D721Med (cell line): ENCODE measurements at regions not wholly inside any gene's neighbourhood (a gene's known extent, or its start where the extent isn't known, plus 50 kb on each side); places are given as distances from the start of the nearest gene placed in this dataset.

Experiments used
- DNase-seq: peaks from one replicate; pipeline ENCODE4 v3.0.0; 2011; ENCODE audit warnings: low spot score; ENCODE audit not compliant: insufficient read length
- FAIRE-seq: peaks from 2 replicates; lab custom pipeline; 2011; peaks lifted over from hg19 to GRCh38; lab: Jason Lieb, UNC
- TF ChIP-seq, protein P1 (sequence below): IDR thresholded peaks from 2 replicates; pipeline ENCODE4 v1.5.1; 2012; ENCODE audit warnings: mild to moderate bottlenecking, control low read depth; ENCODE audit not compliant: insufficient read depth; ENCODE audit errors: missing control alignments

DNA sequence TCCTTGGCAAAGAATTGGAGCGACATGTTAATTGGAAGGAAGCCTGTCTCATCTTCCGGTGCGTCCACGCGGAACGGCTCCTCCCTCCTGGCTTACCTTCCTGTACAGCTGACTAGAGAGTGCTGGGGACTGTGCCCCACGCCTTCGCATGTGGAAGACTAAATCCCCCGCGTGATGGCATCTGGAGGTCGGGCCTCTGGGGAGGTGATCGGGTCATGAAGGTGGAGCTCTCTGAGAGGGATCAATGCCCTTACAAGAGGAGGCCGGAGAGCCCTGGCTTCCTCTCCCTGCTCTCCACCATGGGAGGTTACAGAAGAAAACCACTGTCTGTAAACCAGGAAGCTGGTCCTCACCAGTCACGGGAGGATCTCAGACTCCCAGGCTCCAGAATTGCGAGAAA, 104.1 kb upstream of the OTOS start:
- no peak for FAIRE-seq
- no peak for DNase-seq
- TF ChIP-seq, protein P1, sequence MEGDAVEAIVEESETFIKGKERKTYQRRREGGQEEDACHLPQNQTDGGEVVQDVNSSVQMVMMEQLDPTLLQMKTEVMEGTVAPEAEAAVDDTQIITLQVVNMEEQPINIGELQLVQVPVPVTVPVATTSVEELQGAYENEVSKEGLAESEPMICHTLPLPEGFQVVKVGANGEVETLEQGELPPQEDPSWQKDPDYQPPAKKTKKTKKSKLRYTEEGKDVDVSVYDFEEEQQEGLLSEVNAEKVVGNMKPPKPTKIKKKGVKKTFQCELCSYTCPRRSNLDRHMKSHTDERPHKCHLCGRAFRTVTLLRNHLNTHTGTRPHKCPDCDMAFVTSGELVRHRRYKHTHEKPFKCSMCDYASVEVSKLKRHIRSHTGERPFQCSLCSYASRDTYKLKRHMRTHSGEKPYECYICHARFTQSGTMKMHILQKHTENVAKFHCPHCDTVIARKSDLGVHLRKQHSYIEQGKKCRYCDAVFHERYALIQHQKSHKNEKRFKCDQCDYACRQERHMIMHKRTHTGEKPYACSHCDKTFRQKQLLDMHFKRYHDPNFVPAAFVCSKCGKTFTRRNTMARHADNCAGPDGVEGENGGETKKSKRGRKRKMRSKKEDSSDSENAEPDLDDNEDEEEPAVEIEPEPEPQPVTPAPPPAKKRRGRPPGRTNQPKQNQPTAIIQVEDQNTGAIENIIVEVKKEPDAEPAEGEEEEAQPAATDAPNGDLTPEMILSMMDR = no peak

DNA sequence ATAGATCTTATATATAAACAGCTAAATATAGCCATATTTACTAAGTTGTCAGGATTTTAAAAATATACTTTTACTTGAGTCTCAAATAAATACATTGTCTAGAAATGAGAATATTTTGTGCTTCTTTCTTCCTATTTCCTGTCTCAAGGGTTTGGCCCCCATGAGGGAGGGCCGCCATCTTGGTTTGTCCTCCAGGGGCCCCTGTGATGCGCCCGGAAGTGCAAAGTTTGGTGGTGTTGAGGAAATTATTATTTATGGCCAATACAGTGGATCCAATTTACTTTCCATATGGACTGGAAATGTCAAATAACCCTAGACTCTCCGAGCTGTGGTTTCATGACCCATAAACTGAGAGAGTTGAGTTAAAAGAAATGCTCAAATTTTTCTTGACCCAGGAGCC, 104.7 kb upstream of the OTOS start:
- DNase-seq (no peak), FAIRE-seq (no peak)
- TF ChIP-seq, protein P1 = no peak

DNA sequence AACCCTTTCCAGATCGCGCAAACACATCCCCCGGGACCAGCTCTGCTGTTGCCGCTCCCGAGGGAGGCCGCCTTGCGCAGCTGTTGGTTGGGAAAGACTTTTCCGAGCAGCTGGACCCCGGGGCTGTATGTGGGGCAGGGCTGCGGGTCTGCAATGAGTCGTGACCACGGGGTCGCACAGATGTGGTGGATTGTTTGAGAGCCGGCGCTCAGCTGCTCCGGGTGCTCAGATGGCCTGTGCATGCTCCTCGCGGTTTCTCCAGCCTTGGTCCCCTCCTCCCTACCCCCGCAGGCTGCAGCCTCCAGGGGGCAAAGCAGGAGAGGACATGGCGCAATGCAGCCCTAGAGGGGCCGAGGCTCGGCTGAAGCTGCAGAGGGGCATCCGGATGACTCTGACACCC, 105.2 kb upstream of the OTOS start:
- TF ChIP-seq, protein P1 = no peak
- FAIRE-seq (no peak), DNase-seq (no peak)

DNA sequence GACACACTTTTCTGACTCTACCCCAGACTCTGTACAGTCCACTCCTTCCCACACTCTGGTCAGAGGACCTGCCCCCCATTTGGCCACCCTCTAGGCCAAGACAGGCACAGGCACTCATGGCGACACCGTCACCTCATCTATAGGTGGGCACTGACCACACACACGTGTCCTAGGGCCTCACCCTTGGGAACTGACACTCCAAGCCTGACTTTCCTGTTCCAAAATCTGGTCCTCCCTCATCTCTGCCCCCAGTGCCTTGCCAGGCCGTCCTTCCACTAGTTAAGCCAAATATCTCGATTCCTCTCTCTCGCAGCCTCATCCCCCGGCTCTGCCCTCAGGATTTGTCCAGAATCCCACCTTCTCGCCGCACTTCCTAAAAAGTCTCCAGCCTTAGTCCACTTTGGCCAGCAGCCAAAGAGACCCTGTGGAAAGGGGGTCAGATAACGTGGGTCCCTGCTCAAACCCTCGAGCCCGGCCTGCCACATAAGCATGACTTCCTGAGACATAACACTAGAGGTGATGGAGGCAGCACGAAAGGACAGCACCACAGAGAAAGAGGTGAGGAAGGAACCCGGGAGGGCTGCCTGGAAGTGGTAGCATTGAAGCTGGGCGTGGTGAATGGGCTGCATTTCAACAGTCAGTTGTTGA, 105.8 kb upstream of the OTOS start:
- TF ChIP-seq, protein P1 = no peak
- DNase-seq (no peak), FAIRE-seq (no peak)

DNA sequence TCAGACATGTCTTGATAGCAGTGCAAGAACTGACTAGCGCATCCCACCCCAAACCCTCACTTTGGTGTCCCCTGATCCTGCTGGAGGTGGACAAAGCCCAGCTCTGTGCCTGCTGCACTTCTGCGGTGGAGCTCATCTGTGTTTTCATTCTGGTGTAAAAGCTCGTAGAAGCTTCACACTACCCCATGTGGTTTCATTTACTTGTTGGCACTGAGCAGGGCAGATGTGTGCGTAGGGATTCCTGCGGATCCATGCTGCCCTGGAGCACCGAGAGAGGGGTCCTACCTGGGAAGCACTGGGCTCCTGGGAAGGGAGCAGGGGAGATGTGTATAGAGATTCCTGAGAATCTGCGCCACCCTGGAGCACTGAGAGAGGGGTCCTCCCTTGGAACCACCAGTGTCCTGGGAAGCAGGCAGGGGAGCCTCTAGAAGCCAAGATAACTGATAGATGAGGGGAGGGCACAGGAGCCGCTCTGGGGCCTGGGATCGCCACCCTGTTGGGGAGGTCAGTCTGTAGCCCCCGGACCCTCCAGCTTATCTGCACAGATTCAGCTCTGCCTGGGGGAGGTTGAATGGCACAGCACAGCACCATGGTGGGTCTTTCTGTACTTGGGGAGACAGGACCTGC, 106.9 kb upstream of the OTOS start:
- DNase-seq (no peak), FAIRE-seq (no peak)
- TF ChIP-seq, protein P1 = no peak

DNA sequence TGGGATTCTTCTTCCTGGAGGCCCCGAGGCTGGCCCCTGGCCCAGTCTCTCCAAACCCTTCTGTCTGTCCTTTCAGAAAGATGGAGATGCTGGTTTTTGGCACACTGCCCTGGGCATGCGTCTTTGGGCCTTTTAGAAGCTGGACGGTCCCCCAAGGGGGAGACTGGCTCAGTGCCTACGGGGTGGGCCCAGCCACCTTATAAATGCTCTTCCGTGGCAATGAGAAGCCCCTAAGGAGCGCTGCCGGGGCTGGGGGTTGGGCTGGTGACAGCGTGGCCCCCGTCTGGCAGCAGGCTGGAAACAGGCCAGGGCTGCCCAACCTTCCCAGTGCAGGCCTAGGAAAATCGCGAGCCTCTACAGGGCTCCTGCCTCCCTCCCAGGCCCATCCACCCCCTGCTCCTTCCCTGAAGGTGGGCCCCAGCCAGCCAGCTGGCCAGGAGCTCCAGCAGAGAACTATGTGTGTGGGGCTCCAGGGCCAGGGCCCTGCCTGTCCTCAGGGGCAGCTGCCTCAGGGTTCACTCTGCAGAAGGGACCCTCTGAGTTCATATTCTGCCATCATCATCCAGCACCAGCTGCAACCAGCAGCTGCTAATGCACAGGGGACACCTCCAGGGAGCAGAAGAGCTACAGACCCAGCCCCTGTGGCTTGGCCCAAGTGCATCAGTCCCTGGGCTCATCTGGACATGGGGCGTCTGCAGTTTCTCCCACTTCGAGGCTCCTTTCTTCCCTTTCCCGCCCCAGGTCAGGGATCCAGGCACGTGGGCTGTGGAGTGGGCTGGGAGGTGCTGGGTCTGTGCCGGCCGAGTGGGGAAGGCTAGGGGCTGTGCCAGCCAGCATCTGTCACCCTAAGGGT, 107.6 kb upstream of the OTOS start:
- no peak for FAIRE-seq
- TF ChIP-seq, protein P1 = no peak
- no peak for DNase-seq
